A673 (cell line): ENCODE measurements at regions not wholly inside any gene's neighbourhood (a gene's known extent, or its start where the extent isn't known, plus 50 kb on each side); places are given as distances from the start of the nearest gene placed in this dataset.
"Not testable (repeated sequence)": the region's sequence is repeated elsewhere in the genome, so short reads cannot be mapped to it uniquely, and the experiment has no call there.

Experiments used
- BruUV-seq: library from RNA; stranded (reverse); fragments of 400-500 nt; replicated peaks from 2 replicates; lab custom pipeline; 2021; lab: Mats Ljungman, UMichigan
- CTCF ChIA-PET: fragments of 300-600 bp; sonication (Branson Sonifier 250); formaldehyde crosslinking; loops from one replicate; lab custom pipeline; 2022; ENCODE audit warnings: antibody characterized with exemption; lab: Charles Lee
- POLR2A ChIA-PET: fragments of 300-600 bp; sonication (Branson Sonifier 250); formaldehyde crosslinking; loops from one replicate; lab custom pipeline; 2022; ENCODE audit warnings: antibody characterized with exemption; ENCODE audit not compliant: low non-redundant PET; lab: Charles Lee
- DNase-seq: peaks from one replicate; pipeline ENCODE4 v3.0.0-alpha.2; 2015; ENCODE audit warnings: low spot score
- H3K27ac ChIP-seq: fragments of 200-600 bp; sonication (generic); 2 replicates; pipeline ENCODE4 v1.5.1; 2016; ENCODE audit warnings: mixed run types, low read depth, mild to moderate bottlenecking, mixed read lengths, antibody characterized with exemption, low read length; ENCODE audit not compliant: poor library complexity, severe bottlenecking
- H3K27me3 ChIP-seq: fragments of 200-600 bp; sonication (generic); replicated peaks from 2 replicates; pipeline ENCODE4 v1.6.1; 2017; ENCODE audit warnings: mixed run types, low read depth, mild to moderate bottlenecking, mixed read lengths, antibody characterized with exemption, low read length; ENCODE audit not compliant: insufficient read depth, poor library complexity
- H3K36me3 ChIP-seq: fragments of 200-600 bp; sonication (generic); 2 replicates; pipeline ENCODE4 v1.6.1; 2016; ENCODE audit warnings: mixed run types, mild to moderate bottlenecking, mixed read lengths, antibody characterized with exemption, low read length; ENCODE audit not compliant: insufficient read depth, poor library complexity, severe bottlenecking
- H3K4me1 ChIP-seq: fragments of 200-600 bp; sonication (generic); 2 replicates; pipeline ENCODE4 v1.6.1; 2017; ENCODE audit warnings: mixed run types, mild to moderate bottlenecking, mixed read lengths, antibody characterized with exemption, low read length; ENCODE audit not compliant: insufficient read depth, poor library complexity, severe bottlenecking
- H3K4me3 ChIP-seq: fragments of 200-600 bp; sonication (generic); 2 replicates; pipeline ENCODE4 v1.5.1; 2016; ENCODE audit warnings: low read depth, mixed run types, mild to moderate bottlenecking, mixed read lengths, low read length; ENCODE audit not compliant: poor library complexity, severe bottlenecking
- H3K9me3 ChIP-seq: fragments of 200-600 bp; sonication (generic); 2 replicates; pipeline ENCODE4 v1.6.1; 2016; ENCODE audit warnings: mixed run types, low read depth, mild to moderate bottlenecking, mixed read lengths, antibody characterized with exemption, low read length; ENCODE audit not compliant: poor library complexity, severe bottlenecking
- CTCF ChIP-seq: fragments of 300-800, 200-600 bp; sonication (generic); conservative IDR thresholded peaks from 2 replicates; pipeline ENCODE4 v1.5.1; 2017; ENCODE audit warnings: low read depth, mild to moderate bottlenecking, antibody characterized with exemption, low read length, moderate library complexity, mixed read lengths
- EZH2 ChIP-seq: fragments of 200-600 bp; sonication (generic); IDR thresholded peaks from 2 replicates; pipeline ENCODE4 v1.6.1; 2017; ENCODE audit warnings: borderline replicate concordance, low read depth, mild to moderate bottlenecking, mixed read lengths, antibody characterized with exemption, low read length; ENCODE audit not compliant: poor library complexity, severe bottlenecking
- intact Hi-C: fragments of 100-400 bp; cut with micrococcal nuclease; formaldehyde crosslinking; loops from one replicate; pipeline ENCODE4 v1.10.0; 2022; ENCODE audit not compliant: unreplicated experiment

DNA sequence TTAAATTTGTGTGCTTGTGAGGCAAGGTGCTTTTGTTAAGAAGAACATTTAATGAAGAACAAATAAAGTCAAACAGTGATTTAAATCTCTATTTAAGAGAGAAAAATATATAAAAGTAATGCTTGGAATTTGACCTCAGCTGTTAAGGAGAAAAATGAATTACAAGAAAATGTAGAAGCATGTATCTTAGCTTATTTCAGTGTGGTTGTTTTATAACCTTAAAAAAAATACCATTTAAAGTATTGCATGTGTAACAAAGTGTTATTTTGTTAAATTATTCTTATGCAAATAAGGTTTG, 537.0 kb upstream of the SPRY2 start:
- no peaks in the 10 kb centered on the region for H3K27me3 ChIP-seq
- ChIA-PET POLR2A (no interaction called here), CTCF (no interaction called here)
- H3K9me3 ChIP-seq: no peaks in the 10 kb centered on the region
- no peak for DNase-seq
- H3K36me3 ChIP-seq: no peaks in the 10 kb centered on the region
- TF ChIP-seq CTCF (no peak), EZH2 (no peak)
- BruUV-seq: no TSS peak
- no peak overlapping the region for H3K4me3 ChIP-seq
- H3K4me1 ChIP-seq: no peaks in the 10 kb centered on the region
- intact Hi-C loops: no loop called here
- no peak overlapping the region for H3K27ac ChIP-seq

GRCh38 chr13:80877209-80877943, 536.5 kb upstream of the SPRY2 start:
- H3K4me3 ChIP-seq: no peak overlapping the region
- ChIA-PET POLR2A (no interaction called here), CTCF (no interaction called here)
- no peaks in the 10 kb centered on the region for H3K4me1 ChIP-seq
- no peaks in the 10 kb centered on the region for H3K9me3 ChIP-seq
- no peak overlapping the region for H3K27ac ChIP-seq
- TF ChIP-seq EZH2 (no peak), CTCF (no peak)
- BruUV-seq: no TSS peak
- H3K27me3 ChIP-seq: no peaks in the 10 kb centered on the region
- intact Hi-C loops: no loop called here
- no peak for DNase-seq
- H3K36me3 ChIP-seq: no peaks in the 10 kb centered on the region

DNA sequence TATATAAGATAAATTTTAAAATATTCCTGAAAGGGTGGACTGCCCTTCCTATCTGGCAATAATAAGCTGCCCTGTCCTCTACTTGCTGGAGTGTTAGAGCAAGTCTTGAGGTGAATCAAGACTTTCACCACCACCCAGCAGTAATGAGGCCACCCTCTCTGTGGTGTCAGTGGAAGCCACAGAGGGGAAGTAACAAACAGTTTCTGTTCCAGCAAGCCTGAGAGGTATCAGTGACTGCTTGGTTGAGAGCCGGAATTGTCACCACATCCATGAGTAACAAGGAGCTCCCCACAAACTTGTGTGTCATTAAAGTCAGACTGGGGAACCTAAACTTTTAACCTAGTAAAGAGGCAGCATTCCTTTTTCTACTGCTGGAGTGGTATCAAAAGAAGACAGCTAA, 532.7 kb upstream of the SPRY2 start:
- CTCF ChIA-PET: no interaction called here
- POLR2A ChIA-PET: no interaction called here
- Histone ChIP-seq H3K36me3 (no peaks in the 10 kb centered on the region), H3K27me3 (no peaks in the 10 kb centered on the region), H3K27ac (no peak overlapping the region), H3K4me1 (no peaks in the 10 kb centered on the region), H3K9me3 (no peaks in the 10 kb centered on the region), H3K4me3 (no peak overlapping the region)
- no TSS peak for BruUV-seq
- TF ChIP-seq EZH2 (no peak), CTCF (no peak)
- intact Hi-C loops: no loop called here
- no peak for DNase-seq

DNA sequence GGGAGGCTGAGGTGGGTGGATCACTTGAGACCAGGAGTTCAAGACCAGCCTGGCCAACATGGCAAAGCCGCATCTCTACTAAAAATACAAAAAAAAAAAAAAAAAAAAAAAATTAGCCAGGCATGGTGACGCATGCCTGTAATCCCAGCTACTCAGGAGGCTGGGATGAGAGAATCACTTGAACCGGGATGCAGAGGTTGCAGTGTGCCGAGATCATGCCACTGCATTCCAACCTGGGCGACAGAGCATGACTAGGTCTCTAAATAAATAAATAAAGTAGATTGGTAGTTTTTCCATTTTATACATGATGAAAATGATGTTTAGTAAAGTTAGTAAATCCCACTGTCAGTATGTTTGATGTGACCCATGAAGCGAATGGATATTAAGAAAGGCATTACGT, 531.0 kb upstream of the SPRY2 start:
- intact Hi-C loops, POLR2A ChIA-PET, H3K4me3 ChIP-seq, H3K27me3 ChIP-seq, H3K9me3 ChIP-seq, DNase-seq, BruUV-seq, H3K4me1 ChIP-seq, H3K36me3 ChIP-seq, H3K27ac ChIP-seq, CTCF ChIA-PET: not testable (repeated sequence)
